K562 (cell line): ENCODE measurements at regions not wholly inside any gene's neighbourhood (a gene's known extent, or its start where the extent isn't known, plus 50 kb on each side); places are given as distances from the start of the nearest gene placed in this dataset.

ENCODE experiments used
- ATAC-seq: fragments of 200-7000 bp; cut with Tn5 transposase; 3 replicates; pipeline ENCODE4 v1.9.1; 2020; ENCODE audit warnings: moderate library complexity
- BruUV-seq: library from RNA; stranded (reverse); fragments of 400-500 nt; replicated peaks from 2 replicates; lab custom pipeline; 2021; lab: Mats Ljungman, UMichigan
- CTCF ChIA-PET: fragments of 300-600 bp; formaldehyde crosslinking; extraction: SDS; loops from one replicate; lab custom pipeline; 2021; ENCODE audit warnings: low intra/inter-chr PET ratio; lab: Yijun Ruan, JAX
- POLR2A ChIA-PET: fragments of 300-600, 350-650 bp; sonication (Branson Sonifier 250); formaldehyde crosslinking; extraction: SDS; loops from one replicate; lab custom pipeline; 2021; ENCODE audit warnings: antibody characterized with exemption, inconsistent platforms; lab: Yijun Ruan, JAX
- DNase-seq, 4 experiments: peaks; one replicate each; pipeline versions ENCODE4 v3.0.0 to v3.0.0-alpha.2; 2011 to 2018; ENCODE audit warnings: low spot score in 3 of 4, mixed read lengths in 3 of 4; ENCODE audit errors: extremely low read depth in 1 of 4
- FAIRE-seq: peaks from 2 replicates; lab custom pipeline; 2011; peaks lifted over from hg19 to GRCh38; lab: Jason Lieb, UNC
- H2AFZ ChIP-seq: 2 replicates; pipeline ENCODE4 v1.6.0; 2011; ENCODE audit warnings: low read depth, low read length, control low read depth, inconsistent platforms
- H3K27ac ChIP-seq: fragments of 200-600 bp; 3 replicates; pipeline ENCODE4 v1.8.0; 2011; ENCODE audit warnings: low read depth, mild to moderate bottlenecking, control low read depth, inconsistent platforms, low read length, moderate library complexity, mixed read lengths; ENCODE audit errors: extremely low read depth
- H3K27me3 ChIP-seq, 2 experiments: fragments of 300-600 bp in 1 of 2; 2 replicates in 1 of 2; 3 replicates in 1 of 2; pipeline versions ENCODE4 v1.6.0 to v1.8.0; 2011; ENCODE audit warnings: inconsistent platforms in 2 of 2, low read length in 2 of 2, mild to moderate bottlenecking in 1 of 2, mixed read lengths in 1 of 2, moderate library complexity in 1 of 2; ENCODE audit not compliant: control insufficient read depth in 2 of 2, insufficient read depth in 2 of 2
- H3K36me3 ChIP-seq: fragments of 300-600 bp; 3 replicates; pipeline ENCODE4 v1.8.0; 2011; ENCODE audit warnings: mild to moderate bottlenecking, low read length, inconsistent platforms; ENCODE audit not compliant: control insufficient read depth, insufficient read depth
- H3K4me1 ChIP-seq, 2 experiments: fragments of 200-600 bp in 1 of 2; replicated peaks in 1 of 2; 2 replicates in 1 of 2; 3 replicates in 1 of 2; pipeline versions ENCODE4 v1.5.1 to v1.8.0; 2011; ENCODE audit warnings: inconsistent platforms in 2 of 2, low read length in 2 of 2, mild to moderate bottlenecking in 1 of 2, mixed read lengths in 1 of 2, moderate library complexity in 1 of 2; ENCODE audit not compliant: control insufficient read depth in 2 of 2, insufficient read depth in 2 of 2
- H3K4me2 ChIP-seq: 2 replicates; pipeline ENCODE4 v1.6.1; 2011; ENCODE audit warnings: low read length, control low read depth, inconsistent platforms, mixed read lengths; ENCODE audit not compliant: insufficient read depth
- H3K4me3 ChIP-seq: fragments of 200-600 bp; sonication (generic), shearing (Covaris generic); 2 replicates; pipeline ENCODE4 v1.5.1; 2016; ENCODE audit warnings: control low read depth, inconsistent platforms
- H3K79me2 ChIP-seq: fragments of 200-600 bp; 3 replicates; pipeline ENCODE4 v1.8.0; 2011; ENCODE audit warnings: low read length, inconsistent platforms; ENCODE audit not compliant: control insufficient read depth, insufficient read depth
- H3K9ac ChIP-seq, 2 experiments: 2 replicates each; pipeline versions ENCODE4 v1.6.0 to v1.6.1; 2011; ENCODE audit warnings: low read depth in 2 of 2, low read length in 2 of 2, control low read depth in 1 of 2, inconsistent platforms in 1 of 2, mild to moderate bottlenecking in 1 of 2, mixed read lengths in 1 of 2; ENCODE audit not compliant: insufficient read depth in 1 of 2
- H3K9me1 ChIP-seq: one replicate; pipeline ENCODE4 v1.6.0; 2011; ENCODE audit warnings: inconsistent platforms, mild to moderate bottlenecking, low read length, moderate library complexity; ENCODE audit not compliant: control insufficient read depth, insufficient read depth
- H3K9me3 ChIP-seq: replicated peaks from 2 replicates; pipeline ENCODE4 v1.5.1; 2011; ENCODE audit warnings: low read depth, low read length, inconsistent platforms; ENCODE audit not compliant: control insufficient read depth, insufficient read depth
- H4K20me1 ChIP-seq: replicated peaks from 2 replicates; pipeline ENCODE4 v1.6.1; 2011; ENCODE audit warnings: low read length, inconsistent platforms, mixed read lengths; ENCODE audit not compliant: control insufficient read depth, insufficient read depth
- BRD4 ChIP-seq: fragments of 200-600 bp; sonication (generic); IDR thresholded peaks from 2 replicates; pipeline ENCODE4 v1.6.1; 2017; ENCODE audit warnings: inconsistent platforms
- CBX2 ChIP-seq: fragments of 200-600 bp; sonication (generic); IDR thresholded peaks from one replicate; pipeline ENCODE4 v1.6.1; 2012; ENCODE audit warnings: mild to moderate bottlenecking, low read length, inconsistent platforms; ENCODE audit not compliant: insufficient read depth, poor library complexity, severe bottlenecking
- CGGBP1 ChIP-seq: fragments of 250-450 bp; sonication (Bioruptor Pico); IDR thresholded peaks from 2 replicates; pipeline ENCODE4 v1.9.0; 2021; ENCODE audit warnings: mild to moderate bottlenecking
- DIDO1 ChIP-seq: fragments of 450-650 bp; IDR thresholded peaks from 2 replicates; pipeline ENCODE4 v1.6.1; 2016; ENCODE audit warnings: low read depth, missing biosample characterization, missing genetic modification characterization
- HDGF ChIP-seq: fragments of 450-650 bp; IDR thresholded peaks from 2 replicates; pipeline ENCODE4 v1.6.1; 2016
- HES1 ChIP-seq: fragments of 450-650 bp; IDR thresholded peaks from 2 replicates; pipeline ENCODE4 v1.6.1; 2016; ENCODE audit warnings: low read depth, mild to moderate bottlenecking, moderate library complexity
- KAT7 ChIP-seq: sonication (generic); formaldehyde crosslinking; IDR thresholded peaks from 2 replicates; pipeline ENCODE4 v1.8.0; 2022; ENCODE audit warnings: missing genetic modification reagents, mild to moderate bottlenecking, borderline replicate concordance
- THAP7 ChIP-seq: fragments of 250-450 bp; sonication (Bioruptor Pico); IDR thresholded peaks from 2 replicates; pipeline ENCODE4 v1.5.0; 2021
- U2AF1 ChIP-seq: fragments of 200-400 bp; formaldehyde crosslinking; optimal IDR thresholded peaks from 2 replicates; pipeline ENCODE3; 2017; ENCODE audit warnings: mild to moderate bottlenecking, low read depth, low read length, moderate library complexity
- USF2 ChIP-seq: sonication (generic); formaldehyde crosslinking; IDR thresholded peaks from 2 replicates; pipeline ENCODE4 v1.5.0; 2020; ENCODE audit warnings: missing genetic modification reagents
- ZNF3 ChIP-seq: fragments of 250-450 bp; sonication (Bioruptor Pico); IDR thresholded peaks from 2 replicates; pipeline ENCODE4 v1.5.0; 2021; ENCODE audit warnings: mild to moderate bottlenecking, moderate library complexity
- ZNF584 ChIP-seq: fragments of 200-800 bp; sonication (Bioruptor generic); IDR thresholded peaks from 2 replicates; pipeline ENCODE4 v1.6.1; 2016; ENCODE audit warnings: low read depth, mild to moderate bottlenecking, missing genetic modification characterization, missing compliant biosample characterization
- WGBS: fragments of 100-300 bp; shearing (Covaris generic); methylation state at CpG from one replicate; pipeline ENCODE4 v1.1.6; 2016; ENCODE audit warnings: low coverage, mixed read lengths; ENCODE audit not compliant: insufficient coverage; ENCODE audit errors: missing lambda C conversion rate; 5-methylcytosine and 5-hydroxymethylcytosine counted together
- in situ Hi-C: fragments of 300-500 bp; cut with MboI; formaldehyde crosslinking; loops from 4 replicates; pipeline ENCODE4 v1.15.0; 2018; ENCODE audit warnings: inconsistent platforms, mixed read lengths
- intact Hi-C: fragments of 100-400 bp; cut with micrococcal nuclease; formaldehyde crosslinking; loops from 2 replicates; pipeline ENCODE4 v1.14.2; 2022

GRCh38 chr5:71877511-71877910 lies 158.4 kb downstream of the CARTPT start (continued):
- no peak for TF ChIP-seq CGGBP1 (CRISPR knock-in tag)
- no peak for TF ChIP-seq THAP7 (CRISPR knock-in tag)
- no peak for TF ChIP-seq USF2
- TF ChIP-seq HES1, result no peak
- no peak for TF ChIP-seq BRD4
- TF ChIP-seq HDGF, result no peak
- TF ChIP-seq DIDO1, result no peak

GRCh38 chr5:71880536-71880935 lies 161.5 kb downstream of the CARTPT start:
- POLR2A ChIA-PET, result interaction anchor here (0.5 to 0.6 kb wide), 2 partner anchors 20 to 318 kb away, joined by 3 read pairs; no protein-coding TSS in a partner anchor
- no peaks in the 10 kb centered on the region for H4K20me1 ChIP-seq
- no peak overlapping the region for H3K4me2 ChIP-seq
- BruUV-seq, result no TSS peak
- FAIRE-seq (no peak), ATAC-seq (no peak), DNase-seq (no peak)
- H3K9ac ChIP-seq, result no peak overlapping the region
- no peaks in the 10 kb centered on the region for H3K4me1 ChIP-seq
- no peaks in the 10 kb centered on the region for H3K9me1 ChIP-seq
- H3K36me3 ChIP-seq, result no peaks in the 10 kb centered on the region
- no peaks in the 10 kb centered on the region for H3K79me2 ChIP-seq
- peaks cover 14 to 28% of the 10 kb centered on the region in 2 experiments for H3K27me3 ChIP-seq
- in situ Hi-C loops (no loop called here), intact Hi-C loops (no loop called here)
- H3K27ac ChIP-seq, result no peak overlapping the region
- TF ChIP-seq KAT7 (CRISPR knock-in tag) (no peak), ZNF584 (CRISPR knock-in tag) (no peak), CBX2 (no peak), U2AF1 (no peak), ZNF3 (CRISPR knock-in tag) (no peak)
- CTCF ChIA-PET, result no interaction called here
- 0% methylated on average over 4 of the region's 5 CpGs for WGBS
- no peak overlapping the region for H2AFZ ChIP-seq
- H3K9me3 ChIP-seq, result no peaks in the 10 kb centered on the region
- no peak overlapping the region for H3K4me3 ChIP-seq
